GM10248 (cell line): ENCODE measurements at regions not wholly inside any gene's neighbourhood (a gene's known extent, or its start where the extent isn't known, plus 50 kb on each side); places are given as distances from the start of the nearest gene placed in this dataset.

Experiments
- CTCF ChIA-PET: fragments of 300-600 bp; sonication (Branson Sonifier 250); formaldehyde crosslinking; extraction: SDS; loops from one replicate; lab custom pipeline; 2021; ENCODE audit warnings: antibody characterized with exemption; lab: Yijun Ruan, JAX
- POLR2A ChIA-PET: fragments of 350-650 bp; sonication (Branson Sonifier 250); formaldehyde crosslinking; extraction: SDS; loops from one replicate; lab custom pipeline; 2020; ENCODE audit warnings: antibody characterized with exemption; lab: Yijun Ruan, JAX
- DNase-seq: peaks from one replicate; pipeline ENCODE4 v3.0.0; 2012; ENCODE audit errors: extremely low spot score
- CTCF ChIP-seq: IDR thresholded peaks from 2 replicates; pipeline ENCODE4 v1.5.1; 2012; ENCODE audit warnings: mild to moderate bottlenecking, low read depth; ENCODE audit errors: extremely low read depth, missing control alignments, control extremely low read depth

- DNase-seq, result no peak
- ChIA-PET POLR2A (interaction anchor here (0.8 kb wide), 1 partner anchor 119 kb away, joined by 5 read pairs; the partner anchor contains the start of gene DEPP1), CTCF (interaction anchor here (0.9 to 6.3 kb wide), 7 partner anchors 9 to 1187 kb away, joined by 3 to 58 read pairs (median 8); no protein-coding TSS in a partner anchor)
- TF ChIP-seq CTCF, result no peak
Measured at GRCh38 chr10:44859546-44860285, 51.4 kb upstream of the TMEM72 start.

- CTCF ChIA-PET, result interaction anchor here (1.1 to 6.3 kb wide), 8 partner anchors 13 to 1190 kb away, joined by 3 to 58 read pairs (median 4); no protein-coding TSS in a partner anchor
- no peak for TF ChIP-seq CTCF
- DNase-seq, result no peak
- POLR2A ChIA-PET, result no interaction called here
Measured at GRCh38 chr10:44860811-44861736, 50.1 kb upstream of the TMEM72 start.
